ENCODE measurements at regions not wholly inside any gene's neighbourhood (a gene's known extent, or its start where the extent isn't known, plus 50 kb on each side); places are given as distances from the start of the nearest gene placed in this dataset.

- Histone ChIP-seq H3K4me1 (ENCODE audit: control insufficient read depth in 1 of 2, insufficient read depth in 2 of 2, low read length in 2 of 2) (no peaks in the 10 kb centered on the region), H3K9me3 (ENCODE audit: control insufficient read depth, low read length) (no peaks in the 10 kb centered on the region), H3K27me3 (ENCODE audit: control insufficient read depth in 1 of 2, insufficient read depth in 2 of 2, low read length in 1 of 2) (no peaks in the 10 kb centered on the region), H3K27ac (ENCODE audit: low read depth in 1 of 2, low read length in 2 of 2) (no peak overlapping the region), H3K4me3 (ENCODE audit: low read length in 2 of 2) (no peak overlapping the region), H3K36me3 (ENCODE audit: control insufficient read depth in 1 of 2, insufficient read depth in 2 of 2, low read length in 1 of 2) (no peaks in the 10 kb centered on the region)
- intact Hi-C loops (cut with DNase I) = no loop called here
- DNase-seq = no peak
- WGBS, 2 donors = 17 to 27% methylated on average over 1 of the region's 1 CpG
- ATAC-seq (ENCODE audit: low FRiP score) = no peak
Observed at GRCh38 chr11:109527496-109527895, 105.5 kb downstream of the C11orf87 start.

DNA sequence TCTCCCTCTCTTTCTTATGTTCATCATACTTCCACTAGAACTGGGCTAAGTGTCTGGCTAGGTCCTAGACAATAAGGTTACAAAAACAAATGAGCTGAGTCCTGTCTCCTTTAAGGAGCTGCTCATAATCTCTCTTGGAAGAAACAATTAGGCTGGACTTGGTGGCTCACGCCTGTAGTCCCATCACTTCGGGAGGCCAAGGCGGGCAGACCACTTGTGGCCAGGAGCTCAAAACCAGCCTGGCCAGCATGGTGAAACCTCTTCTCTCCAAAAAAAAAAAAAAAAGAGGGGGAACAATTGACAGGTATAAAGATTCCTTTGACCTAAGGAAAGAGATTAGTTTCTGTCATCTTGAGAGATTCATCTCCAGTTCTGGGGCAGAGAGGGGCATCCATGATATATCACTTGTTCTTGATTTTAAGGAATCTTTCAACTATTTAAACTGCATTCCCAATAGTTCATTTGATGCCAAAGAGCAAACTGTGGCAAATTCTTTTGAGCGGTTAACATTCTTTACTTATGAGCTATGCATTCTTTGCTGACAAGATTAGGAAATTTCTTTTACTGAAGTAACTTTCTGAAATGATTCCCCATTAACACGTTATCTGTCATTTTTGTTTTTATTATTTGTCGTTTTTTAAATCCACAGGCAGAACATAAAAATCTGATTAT lies 125.5 kb downstream of the C11orf87 start:
- WGBS, 2 donors = 44 to 45% methylated on average over 6 of the region's 6 CpGs
- intact Hi-C loops (cut with DNase I) = no loop called here

DNA sequence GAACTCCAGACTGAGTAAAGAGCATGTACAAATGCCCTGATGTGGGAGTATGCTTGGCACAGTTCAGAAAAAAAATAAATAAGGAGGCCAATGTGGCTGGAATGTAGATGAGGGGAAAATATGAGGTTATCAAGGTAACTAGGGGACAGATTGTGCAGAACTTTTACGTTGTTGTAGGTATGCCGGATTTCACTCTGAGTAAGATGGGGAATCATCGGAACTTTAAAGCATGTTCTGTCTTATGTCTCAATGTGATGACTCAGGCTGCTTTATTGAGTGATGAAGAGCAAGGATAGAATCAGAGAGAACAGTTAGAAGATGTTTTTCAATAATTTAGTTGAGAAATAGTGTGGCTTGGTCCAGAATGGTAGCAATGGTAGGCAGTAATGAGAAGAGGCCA lies 130.4 kb downstream of the C11orf87 start:
- H3K27me3 ChIP-seq (ENCODE audit: control insufficient read depth in 1 of 2, insufficient read depth in 2 of 2, low read length in 1 of 2) = no peaks in the 10 kb centered on the region
- no peak overlapping the region for H3K27ac ChIP-seq (ENCODE audit: low read depth in 1 of 2, low read length in 2 of 2)
- no peak for DNase-seq
- intact Hi-C loops (cut with DNase I) = no loop called here
- H3K36me3 ChIP-seq (ENCODE audit: control insufficient read depth in 1 of 2, insufficient read depth in 2 of 2, low read length in 1 of 2) = no peaks in the 10 kb centered on the region
- H3K4me3 ChIP-seq (ENCODE audit: low read length in 2 of 2) = no peak overlapping the region
- no peaks in the 10 kb centered on the region for H3K4me1 ChIP-seq (ENCODE audit: control insufficient read depth in 1 of 2, insufficient read depth in 2 of 2, low read length in 2 of 2)
- WGBS, 2 donors = 87 to 95% methylated on average over 3 of the region's 3 CpGs
- no peak for ATAC-seq (ENCODE audit: low FRiP score)
- H3K9me3 ChIP-seq (ENCODE audit: control insufficient read depth, low read length) = no peaks in the 10 kb centered on the region

More for the DNA sequence above, 125.5 kb downstream of the C11orf87 start:
- ATAC-seq (ENCODE audit: low FRiP score) (no peak), DNase-seq (no peak)
- Histone ChIP-seq H3K27me3 (ENCODE audit: control insufficient read depth in 1 of 2, insufficient read depth in 2 of 2, low read length in 1 of 2) (no peaks in the 10 kb centered on the region), H3K36me3 (ENCODE audit: control insufficient read depth in 1 of 2, insufficient read depth in 2 of 2, low read length in 1 of 2) (no peaks in the 10 kb centered on the region), H3K4me1 (ENCODE audit: control insufficient read depth in 1 of 2, insufficient read depth in 2 of 2, low read length in 2 of 2) (no peaks in the 10 kb centered on the region), H3K9me3 (ENCODE audit: control insufficient read depth, low read length) (no peaks in the 10 kb centered on the region), H3K4me3 (ENCODE audit: low read length in 2 of 2) (no peak overlapping the region), H3K27ac (ENCODE audit: low read depth in 1 of 2, low read length in 2 of 2) (no peak overlapping the region)

GRCh38 chr11:109553284-109553683 lies 131.3 kb downstream of the C11orf87 start:
- ATAC-seq (ENCODE audit: low FRiP score) = no peak
- H3K36me3 ChIP-seq (ENCODE audit: control insufficient read depth in 1 of 2, insufficient read depth in 2 of 2, low read length in 1 of 2) = no peaks in the 10 kb centered on the region
- no peaks in the 10 kb centered on the region for H3K27me3 ChIP-seq (ENCODE audit: control insufficient read depth in 1 of 2, insufficient read depth in 2 of 2, low read length in 1 of 2)
- intact Hi-C loops (cut with DNase I) = no loop called here
- H3K9me3 ChIP-seq (ENCODE audit: control insufficient read depth, low read length) = no peaks in the 10 kb centered on the region
- no peaks in the 10 kb centered on the region for H3K4me1 ChIP-seq (ENCODE audit: control insufficient read depth in 1 of 2, insufficient read depth in 2 of 2, low read length in 2 of 2)
- 90 to 92% methylated on average over 1 of the region's 1 CpG for WGBS, 2 donors
- no peak overlapping the region for H3K27ac ChIP-seq (ENCODE audit: low read depth in 1 of 2, low read length in 2 of 2)
- DNase-seq = no peak
- no peak overlapping the region for H3K4me3 ChIP-seq (ENCODE audit: low read length in 2 of 2)

GRCh38 chr11:109554951-109555350 lies 133.0 kb downstream of the C11orf87 start:
- no peak for ATAC-seq (ENCODE audit: low FRiP score)
- intact Hi-C loops (cut with DNase I) = no loop called here
- H3K9me3 ChIP-seq (ENCODE audit: control insufficient read depth, low read length) = no peaks in the 10 kb centered on the region
- DNase-seq = no peak
- no peaks in the 10 kb centered on the region for H3K36me3 ChIP-seq (ENCODE audit: control insufficient read depth in 1 of 2, insufficient read depth in 2 of 2, low read length in 1 of 2)
- no peaks in the 10 kb centered on the region for H3K4me1 ChIP-seq (ENCODE audit: control insufficient read depth in 1 of 2, insufficient read depth in 2 of 2, low read length in 2 of 2)
- no peak overlapping the region for H3K27ac ChIP-seq (ENCODE audit: low read depth in 1 of 2, low read length in 2 of 2)
- no peak overlapping the region for H3K4me3 ChIP-seq (ENCODE audit: low read length in 2 of 2)
- H3K27me3 ChIP-seq (ENCODE audit: control insufficient read depth in 1 of 2, insufficient read depth in 2 of 2, low read length in 1 of 2) = no peaks in the 10 kb centered on the region

DNA sequence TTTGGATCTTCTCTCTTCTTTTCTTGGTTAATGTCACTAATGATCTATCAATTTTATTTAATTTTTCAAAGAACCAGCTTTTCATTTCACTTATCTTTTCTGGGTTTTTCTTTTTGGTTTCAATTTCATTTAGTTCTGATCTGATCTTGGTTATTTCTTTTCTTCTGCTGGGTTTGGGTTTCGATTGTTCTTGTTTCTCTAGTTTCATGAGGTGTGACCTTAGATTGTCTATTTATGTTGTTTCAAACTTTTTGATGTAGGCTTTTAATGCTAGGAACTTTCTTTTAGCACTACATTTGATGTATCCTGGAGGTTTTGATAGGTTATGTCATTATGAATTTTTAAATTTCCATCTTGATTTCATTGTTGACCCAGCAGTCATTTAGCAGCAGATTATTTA lies 142.3 kb downstream of the C11orf87 start:
- Histone ChIP-seq H3K9me3 (ENCODE audit: control insufficient read depth, low read length) (peaks cover 5% of the 10 kb centered on the region), H3K27me3 (ENCODE audit: control insufficient read depth in 1 of 2, insufficient read depth in 2 of 2, low read length in 1 of 2) (no peaks in the 10 kb centered on the region), H3K4me1 (ENCODE audit: control insufficient read depth in 1 of 2, insufficient read depth in 2 of 2, low read length in 2 of 2) (no peaks in the 10 kb centered on the region), H3K36me3 (ENCODE audit: control insufficient read depth in 1 of 2, insufficient read depth in 2 of 2, low read length in 1 of 2) (no peaks in the 10 kb centered on the region), H3K4me3 (ENCODE audit: low read length in 2 of 2) (no peak overlapping the region), H3K27ac (ENCODE audit: low read depth in 1 of 2, low read length in 2 of 2) (no peak overlapping the region)
- no peak for DNase-seq
- WGBS, 2 donors = 71 to 80% methylated on average over 1 of the region's 1 CpG
- ATAC-seq (ENCODE audit: low FRiP score) = no peak
- intact Hi-C loops (cut with DNase I) = no loop called here

- ATAC-seq (ENCODE audit: low FRiP score) (no peak), DNase-seq (no peak)
- Histone ChIP-seq H3K36me3 (ENCODE audit: control insufficient read depth in 1 of 2, insufficient read depth in 2 of 2, low read length in 1 of 2) (no peaks in the 10 kb centered on the region), H3K9me3 (ENCODE audit: control insufficient read depth, low read length) (no peaks in the 10 kb centered on the region), H3K4me1 (ENCODE audit: control insufficient read depth in 1 of 2, insufficient read depth in 2 of 2, low read length in 2 of 2) (no peaks in the 10 kb centered on the region), H3K27ac (ENCODE audit: low read depth in 1 of 2, low read length in 2 of 2) (no peak overlapping the region), H3K27me3 (ENCODE audit: control insufficient read depth in 1 of 2, insufficient read depth in 2 of 2, low read length in 1 of 2) (no peaks in the 10 kb centered on the region), H3K4me3 (ENCODE audit: low read length in 2 of 2) (no peak overlapping the region)
- 30 to 42% methylated on average over 6 of the region's 6 CpGs for WGBS, 2 donors
- intact Hi-C loops (cut with DNase I) = no loop called here
Observed at GRCh38 chr11:109582470-109582869, 160.5 kb downstream of the C11orf87 start.

- intact Hi-C loops (cut with DNase I) = no loop called here
Observed at GRCh38 chr11:109584001-109584972, 162.3 kb downstream of the C11orf87 start.

GRCh38 chr11:109586789-109587188 lies 164.8 kb downstream of the C11orf87 start:
- ATAC-seq (ENCODE audit: low FRiP score) = no peak
- DNase-seq = no peak
- WGBS, 2 donors = 45 to 46% methylated on average over 2 of the region's 2 CpGs
- no peaks in the 10 kb centered on the region for H3K4me1 ChIP-seq (ENCODE audit: control insufficient read depth in 1 of 2, insufficient read depth in 2 of 2, low read length in 2 of 2)
- no peaks in the 10 kb centered on the region for H3K27me3 ChIP-seq (ENCODE audit: control insufficient read depth in 1 of 2, insufficient read depth in 2 of 2, low read length in 1 of 2)
- no peaks in the 10 kb centered on the region for H3K36me3 ChIP-seq (ENCODE audit: control insufficient read depth in 1 of 2, insufficient read depth in 2 of 2, low read length in 1 of 2)
- H3K27ac ChIP-seq (ENCODE audit: low read depth in 1 of 2, low read length in 2 of 2) = no peak overlapping the region
- H3K4me3 ChIP-seq (ENCODE audit: low read length in 2 of 2) = no peak overlapping the region
- intact Hi-C loops (cut with DNase I) = no loop called here
- no peaks in the 10 kb centered on the region for H3K9me3 ChIP-seq (ENCODE audit: control insufficient read depth, low read length)

More at GRCh38 chr11:109584001-109584972, 162.3 kb downstream of the C11orf87 start:
- no peaks in the 10 kb centered on the region for H3K27me3 ChIP-seq (ENCODE audit: control insufficient read depth in 1 of 2, insufficient read depth in 2 of 2, low read length in 1 of 2)
- H3K4me1 ChIP-seq (ENCODE audit: control insufficient read depth in 1 of 2, insufficient read depth in 2 of 2, low read length in 2 of 2) = no peaks in the 10 kb centered on the region
- no peaks in the 10 kb centered on the region for H3K36me3 ChIP-seq (ENCODE audit: control insufficient read depth in 1 of 2, insufficient read depth in 2 of 2, low read length in 1 of 2)
- 25 to 35% methylated on average over 1 of the region's 1 CpG for WGBS, 2 donors
- H3K4me3 ChIP-seq (ENCODE audit: low read length in 2 of 2) = no peak overlapping the region
- no peaks in the 10 kb centered on the region for H3K9me3 ChIP-seq (ENCODE audit: control insufficient read depth, low read length)
- no peak overlapping the region for H3K27ac ChIP-seq (ENCODE audit: low read depth in 1 of 2, low read length in 2 of 2)
- DNase-seq (no peak), ATAC-seq (ENCODE audit: low FRiP score) (no peak)
